ENCODE measurements at regions not wholly inside any gene's neighbourhood (a gene's known extent, or its start where the extent isn't known, plus 50 kb on each side); places are given as distances from the start of the nearest gene placed in this dataset.

GRCh38 chr19:20431826-20432225 is 133.8 kb downstream of the ZNF737 start:
- no peak for TF ChIP-seq EZH2 (IDR thresholded peaks at IDR 0.05; ENCODE audit: borderline replicate concordance, low read length)
- no peak for TF ChIP-seq CTCF (IDR thresholded peaks at IDR 0.05; ENCODE audit: low read length)
